Stimulated activated CD8-positive, alpha-beta memory T cell treated with anti-CD3 and anti-CD28 coated beads, Interleukin-12 subunit alpha, Interleukin-12 subunit beta, amount 100 ng/mL, for 1 hour (primary cell): ENCODE measurements at regions not wholly inside any gene's neighbourhood (a gene's known extent, or its start where the extent isn't known, plus 50 kb on each side); places are given as distances from the start of the nearest gene placed in this dataset.

Experiments used
- DNase-seq: peaks from one replicate; pipeline ENCODE4 v3.0.0-alpha.2; 2020; ENCODE audit warnings: low read depth

- no peak for DNase-seq
Measured at GRCh38 chr7:136179154-136179553, 202.0 kb upstream of the MTPN start.

DNA sequence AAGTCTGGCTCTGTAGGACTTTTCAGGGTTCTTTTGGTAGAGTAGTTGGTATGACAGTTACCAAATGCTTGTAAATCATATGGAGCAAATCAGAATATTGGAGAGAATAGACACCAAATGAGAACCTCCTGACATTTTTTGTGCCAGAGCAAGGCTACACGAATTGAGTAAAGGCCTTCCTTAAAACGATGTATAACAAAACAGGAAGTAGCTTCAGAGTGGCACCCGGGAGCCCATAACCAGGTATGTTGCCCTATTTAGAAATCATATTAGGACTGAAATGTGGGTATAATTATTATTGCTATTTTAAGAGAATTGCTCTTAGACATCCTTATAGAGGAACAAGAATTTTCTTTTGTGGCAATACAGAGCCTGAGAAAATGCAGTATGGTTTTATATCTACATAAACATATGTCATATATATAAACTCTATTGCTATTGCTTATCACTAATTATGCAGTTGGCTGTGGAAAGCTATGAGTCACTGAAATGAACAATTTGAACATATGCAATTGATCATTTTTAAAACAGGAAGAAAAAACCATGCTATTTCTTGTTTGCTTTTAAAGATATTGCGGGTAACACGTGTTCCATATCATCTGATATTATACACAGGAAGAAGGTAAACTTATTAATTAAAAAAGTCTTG is 197.4 kb upstream of the MTPN start:
- DNase-seq: no peak

- no peak for DNase-seq
Measured at GRCh38 chr7:136173874-136174273, 196.7 kb upstream of the MTPN start.

DNA sequence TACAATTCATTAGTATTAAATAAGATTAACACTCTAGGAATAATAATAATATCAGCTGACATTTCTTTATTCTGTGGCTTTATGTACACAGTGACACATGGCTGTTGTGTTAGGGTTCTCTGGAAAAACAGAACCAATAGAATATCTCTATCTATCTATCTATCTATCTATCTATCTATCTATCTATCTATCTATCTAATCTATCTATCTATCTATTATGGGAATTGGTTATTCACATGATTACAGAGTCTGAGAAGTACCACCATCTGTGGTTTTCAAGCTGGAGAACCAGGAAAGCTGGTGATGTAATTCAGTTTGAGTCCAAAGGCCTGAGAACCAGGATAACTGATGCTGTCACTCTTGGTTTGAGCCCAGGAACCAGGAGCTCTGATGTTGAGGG is 194.1 kb upstream of the MTPN start:
- no peak for DNase-seq

DNA sequence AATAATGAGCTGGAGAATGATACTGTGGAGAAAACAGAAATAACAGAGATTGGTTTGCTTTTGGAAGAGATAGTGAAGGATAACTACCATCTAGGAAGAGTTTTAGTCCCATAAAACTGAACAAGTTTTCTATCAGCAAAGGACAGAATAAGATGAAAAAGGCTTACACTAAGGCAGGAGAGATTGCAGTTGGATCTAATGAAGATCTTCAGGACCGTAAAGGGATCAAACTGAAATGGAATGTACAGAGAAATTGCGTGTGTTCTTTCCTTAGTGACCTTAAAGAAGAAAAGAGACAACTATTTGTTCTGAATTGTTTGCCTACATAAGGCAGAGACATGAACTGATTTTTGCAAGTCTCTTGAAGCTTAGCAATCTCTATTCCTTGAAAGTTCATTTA is 191.7 kb upstream of the MTPN start:
- DNase-seq: no peak

DNA sequence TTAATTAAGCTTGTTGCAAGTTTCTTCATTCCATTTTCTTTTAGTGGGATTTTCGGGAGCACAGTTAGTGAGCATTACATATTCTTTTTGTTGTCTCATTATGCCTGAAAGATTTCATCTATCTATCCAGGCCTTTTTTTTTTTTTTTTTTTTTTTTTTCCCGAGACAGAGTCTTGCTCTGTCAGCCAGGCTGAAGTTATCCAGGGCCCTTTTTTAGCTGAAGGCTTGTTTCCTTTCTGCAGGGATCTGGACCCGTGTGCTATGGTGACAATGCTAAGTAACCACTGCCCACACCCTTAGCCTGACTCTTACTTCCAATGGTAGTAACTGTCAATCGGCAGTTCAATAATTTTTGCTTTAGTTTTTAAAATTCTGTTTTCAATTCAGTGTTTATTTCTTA is 190.8 kb upstream of the MTPN start:
- DNase-seq: no peak

DNA sequence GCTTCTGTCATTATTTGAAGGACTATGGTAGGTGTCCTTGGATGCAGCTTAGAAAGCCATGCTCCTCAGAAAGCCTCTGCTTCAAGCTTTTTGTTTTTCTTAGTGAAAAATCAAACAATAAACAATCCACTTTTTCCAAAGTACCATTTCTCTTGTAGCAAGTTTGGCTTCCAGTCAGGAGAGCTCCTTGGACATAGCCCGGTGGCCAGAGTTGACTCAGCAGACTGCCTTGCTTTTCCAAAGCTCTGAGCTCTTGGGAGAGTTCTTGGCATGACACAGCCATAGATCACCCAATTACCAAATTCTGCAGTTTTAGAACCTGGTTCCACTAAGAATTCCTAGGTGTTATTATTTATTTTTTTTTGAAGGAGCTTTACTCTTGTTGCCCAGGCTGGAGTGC is 189.4 kb upstream of the MTPN start:
- DNase-seq: no peak

DNA sequence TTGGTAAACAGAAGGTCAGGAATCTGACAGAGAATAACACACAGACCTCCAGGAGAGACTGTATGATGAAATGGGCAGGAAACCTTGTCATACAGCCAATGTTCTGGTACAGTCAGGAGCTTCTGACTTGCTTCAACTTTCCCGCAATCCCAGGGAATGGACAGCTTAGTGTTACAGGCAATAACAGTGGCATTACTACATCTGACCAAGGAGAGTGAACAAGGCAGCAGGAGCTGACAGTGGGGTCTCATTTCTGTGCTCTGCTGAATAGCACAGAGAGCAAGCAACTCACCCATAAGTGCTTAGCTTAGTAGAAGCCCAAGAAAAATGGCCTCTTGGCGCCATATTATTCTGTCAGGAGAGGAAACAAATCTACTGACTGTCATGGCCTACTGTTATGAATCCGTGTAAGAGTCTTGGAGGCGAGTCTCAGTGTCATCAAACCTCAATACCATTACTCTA is 186.2 kb upstream of the MTPN start:
- no peak for DNase-seq

GRCh38 chr7:136150311-136150710 is 173.2 kb upstream of the MTPN start:
- no peak for DNase-seq

DNA sequence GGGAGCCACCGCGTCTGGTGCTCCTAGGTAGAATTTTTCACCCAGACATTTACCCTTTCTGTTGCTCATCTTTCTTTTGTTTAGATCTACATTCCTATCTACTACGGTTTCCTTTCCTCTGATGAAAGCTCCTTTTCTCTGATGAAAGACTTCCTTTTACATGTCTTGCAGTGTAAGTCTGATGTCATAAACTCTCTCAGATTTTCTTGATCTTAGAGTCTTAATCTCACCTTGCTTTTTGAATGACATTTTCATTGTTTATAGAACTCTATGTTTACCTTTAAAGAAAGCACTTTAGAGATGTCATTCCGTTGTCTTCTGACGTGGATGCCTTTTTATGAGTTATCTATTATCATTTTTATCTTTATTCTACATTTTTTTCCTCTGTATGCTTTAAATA is 171.8 kb upstream of the MTPN start:
- DNase-seq: no peak

DNA sequence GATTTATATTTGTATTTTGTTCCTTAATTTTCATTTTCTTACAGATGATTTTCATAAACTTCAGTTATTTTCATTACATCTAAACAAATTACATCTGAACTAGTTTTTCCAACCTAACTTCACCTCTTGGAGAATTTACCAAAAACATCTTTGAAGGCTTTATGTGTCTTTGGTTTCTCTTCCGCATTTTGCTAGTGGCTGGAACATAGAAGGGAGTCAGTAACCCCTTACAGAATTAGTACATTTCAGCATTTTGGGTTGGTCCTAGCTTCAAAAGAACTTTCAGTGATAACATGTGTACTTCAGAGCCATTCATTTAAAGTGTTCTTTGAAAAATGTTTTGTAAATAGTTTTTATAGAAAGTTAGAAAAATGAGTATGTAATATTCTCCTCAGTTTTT is 169.8 kb upstream of the MTPN start:
- DNase-seq: no peak

DNA sequence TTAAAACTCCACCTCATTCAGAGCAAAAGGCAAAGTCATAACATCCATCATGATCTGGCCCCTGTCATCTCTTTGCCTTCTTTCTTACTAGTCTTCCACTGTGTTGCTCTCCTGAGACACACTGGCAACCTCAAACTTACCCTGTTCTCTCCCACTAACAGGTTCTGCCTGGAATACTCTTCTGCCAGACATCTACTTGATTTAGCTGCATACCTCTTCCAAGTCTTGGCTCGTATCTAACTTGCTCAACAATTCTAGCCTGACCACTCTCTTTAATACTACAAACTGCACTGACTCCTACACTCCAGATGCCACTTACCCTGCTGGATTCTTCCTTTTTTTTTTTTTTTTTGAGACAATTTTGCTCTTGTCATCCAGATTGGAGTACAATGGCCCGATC is 167.0 kb upstream of the MTPN start:
- DNase-seq: no peak

DNA sequence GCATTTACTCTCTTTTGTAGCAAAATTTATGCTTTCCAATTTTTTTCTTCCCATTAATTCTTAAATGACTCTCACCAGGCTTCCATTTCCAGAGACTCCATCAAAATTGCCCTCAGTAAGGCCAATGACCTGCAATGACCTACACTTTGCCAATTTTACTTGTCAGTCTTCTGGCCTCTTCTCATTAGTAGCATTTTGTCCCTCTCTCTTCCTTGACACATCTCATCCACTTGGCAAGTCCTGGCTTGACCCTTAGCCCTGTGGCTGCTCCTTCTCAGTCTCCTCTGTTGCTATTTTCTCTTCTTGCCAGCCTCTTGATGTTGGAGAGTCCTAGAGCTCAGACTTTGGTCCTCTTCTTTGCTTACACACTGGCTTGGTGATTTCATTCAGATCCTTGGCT is 166.1 kb upstream of the MTPN start:
- no peak for DNase-seq

DNA sequence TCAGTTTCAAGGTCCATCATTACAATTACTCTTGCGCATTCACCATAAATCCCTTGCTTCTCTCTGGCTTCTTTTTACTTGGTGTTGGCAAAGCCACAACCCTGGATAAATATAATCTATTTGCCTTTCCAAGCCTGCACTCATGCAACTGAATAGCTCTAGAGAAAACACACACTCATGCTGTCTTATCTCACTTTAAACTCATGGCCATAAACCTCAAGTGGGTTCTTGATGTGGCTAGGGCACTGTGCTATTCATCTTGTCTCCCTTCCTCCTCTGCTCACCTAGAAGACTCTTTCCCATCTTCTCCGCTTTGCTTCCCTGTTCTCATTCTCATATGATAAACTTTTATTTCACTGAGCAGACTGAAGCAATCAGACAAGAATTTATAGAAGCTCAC is 165.4 kb upstream of the MTPN start:
- DNase-seq: no peak

DNA sequence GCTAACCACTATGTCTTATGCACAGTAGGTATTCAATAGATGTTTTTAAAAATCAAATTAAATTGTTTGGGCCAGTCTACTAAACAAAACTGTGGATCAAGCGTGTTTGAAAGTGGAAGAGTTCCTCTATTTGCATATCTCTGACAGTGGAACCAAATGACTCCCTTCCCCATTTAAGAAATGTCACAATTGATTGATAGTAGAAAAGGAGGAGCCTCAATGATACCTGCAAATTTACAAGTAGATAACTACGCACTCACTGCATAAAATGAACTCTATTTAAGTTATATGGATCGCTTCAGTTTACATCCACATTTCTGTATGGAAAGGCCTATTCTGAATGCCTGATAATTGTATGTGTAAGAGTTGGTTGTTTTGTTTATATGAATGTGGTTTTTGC is 163.3 kb upstream of the MTPN start:
- DNase-seq: no peak

- no peak for DNase-seq
Measured at GRCh38 chr7:136139417-136139816, 162.3 kb upstream of the MTPN start.

GRCh38 chr7:136138991-136139390 is 161.8 kb upstream of the MTPN start:
- no peak for DNase-seq

- no peak for DNase-seq
Measured at GRCh38 chr7:136136906-136137454, 159.8 kb upstream of the MTPN start.

DNA sequence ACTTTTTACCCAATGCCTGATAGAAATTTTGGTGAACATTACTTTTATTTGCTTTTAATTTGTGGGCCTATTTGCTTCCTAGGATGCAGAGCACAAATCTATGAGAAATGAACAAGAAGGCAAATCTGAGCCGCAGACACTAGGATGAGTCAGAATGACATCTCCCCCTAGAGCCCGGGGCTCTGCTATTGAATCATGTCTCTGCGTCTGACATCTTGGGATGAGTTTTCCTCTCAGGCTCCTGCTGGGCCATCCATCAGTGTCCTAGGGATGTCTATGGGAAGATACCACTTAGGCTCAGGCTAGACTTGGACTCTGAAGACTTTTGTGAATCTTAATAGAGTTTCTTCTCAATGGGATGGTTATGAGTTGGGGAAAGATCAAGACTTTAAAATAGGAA is 157.3 kb upstream of the MTPN start:
- no peak for DNase-seq

GRCh38 chr7:136133551-136133950 is 156.4 kb upstream of the MTPN start:
- no peak for DNase-seq

GRCh38 chr7:136131304-136131630 is 154.1 kb upstream of the MTPN start:
- no peak for DNase-seq

GRCh38 chr7:136130511-136131303 is 153.5 kb upstream of the MTPN start:
- no peak for DNase-seq

DNA sequence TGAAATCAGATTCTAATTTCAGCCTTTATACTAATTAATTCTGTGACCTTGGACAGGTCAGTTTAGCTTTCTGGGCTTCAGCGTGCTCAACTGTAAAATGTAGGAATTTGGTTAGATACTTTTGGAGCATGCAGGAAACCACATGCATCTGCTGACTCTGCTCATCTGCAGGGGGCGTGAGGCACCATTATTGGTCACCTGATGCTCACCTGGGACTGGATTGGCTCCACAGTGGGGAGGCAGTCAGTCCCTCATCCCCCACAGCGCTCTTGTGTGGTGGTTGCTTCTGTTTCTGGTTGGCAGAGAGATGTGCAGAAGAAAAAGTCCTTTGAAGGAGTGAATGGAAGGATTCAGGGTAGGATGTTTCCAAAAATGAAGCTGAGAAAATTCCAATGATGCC is 150.9 kb upstream of the MTPN start:
- no peak for DNase-seq

GRCh38 chr7:136123352-136123751 is 146.2 kb upstream of the MTPN start:
- no peak for DNase-seq
